ENCODE measurements at regions not wholly inside any gene's neighbourhood (a gene's known extent, or its start where the extent isn't known, plus 50 kb on each side); places are given as distances from the start of the nearest gene placed in this dataset.
"Not testable (repeated sequence)": the region's sequence is repeated elsewhere in the genome, so short reads cannot be mapped to it uniquely, and the experiment has no call there.

- no peak for DNase-seq
Observed at GRCh38 chr6:137655291-137655690, 161.1 kb upstream of the OLIG3 start.

GRCh38 chr6:137656735-137657134 lies 162.5 kb upstream of the OLIG3 start:
- DNase-seq = no peak

- DNase-seq = no peak
Observed at GRCh38 chr6:137657351-137657911, 163.2 kb upstream of the OLIG3 start.

DNA sequence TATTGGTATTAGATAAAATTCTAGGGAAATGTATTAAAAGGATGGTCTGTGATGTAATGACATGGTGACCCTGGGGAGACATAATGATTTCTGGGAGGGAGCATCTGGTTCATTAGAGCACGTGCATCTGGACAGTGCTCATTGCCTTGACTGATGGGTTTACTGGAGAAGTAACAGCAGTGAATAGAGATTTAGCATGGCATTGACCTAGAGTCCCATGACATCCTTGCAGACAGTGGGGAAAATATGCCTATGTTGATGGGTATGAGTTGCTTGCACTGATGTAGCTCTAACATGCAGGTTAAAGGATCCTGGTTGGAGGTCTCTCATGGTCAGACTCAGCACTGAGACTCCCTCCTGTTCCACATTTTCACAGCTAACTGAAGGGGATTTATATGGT lies 164.1 kb upstream of the OLIG3 start:
- DNase-seq = no peak

- no peak for DNase-seq
Observed at GRCh38 chr6:137659871-137660270, 165.7 kb upstream of the OLIG3 start.

DNA sequence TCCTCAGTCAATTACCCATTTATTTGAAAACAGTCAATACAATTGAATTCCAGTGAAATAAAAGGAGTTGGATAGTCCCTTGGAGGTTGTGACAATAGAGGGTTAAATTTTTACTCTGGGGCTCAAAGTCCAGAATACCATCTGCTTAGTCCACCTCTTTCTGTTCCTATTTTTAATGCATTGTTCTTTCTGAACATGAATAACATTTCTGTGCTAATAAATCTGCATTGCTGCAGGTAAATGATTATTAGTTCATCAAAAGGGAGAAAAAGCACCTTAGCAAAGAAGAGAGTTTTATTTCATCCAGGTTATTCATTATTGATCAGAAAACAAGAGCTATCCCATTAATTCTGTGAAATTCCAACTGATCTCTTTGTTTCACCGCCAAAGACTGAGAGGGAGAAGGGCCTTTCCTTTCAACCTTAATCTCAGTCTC lies 166.1 kb upstream of the OLIG3 start:
- no peak for DNase-seq

GRCh38 chr6:137661601-137662000 lies 167.4 kb upstream of the OLIG3 start:
- DNase-seq = no peak

GRCh38 chr6:137664183-137664582 lies 170.0 kb upstream of the OLIG3 start:
- no peak for DNase-seq

DNA sequence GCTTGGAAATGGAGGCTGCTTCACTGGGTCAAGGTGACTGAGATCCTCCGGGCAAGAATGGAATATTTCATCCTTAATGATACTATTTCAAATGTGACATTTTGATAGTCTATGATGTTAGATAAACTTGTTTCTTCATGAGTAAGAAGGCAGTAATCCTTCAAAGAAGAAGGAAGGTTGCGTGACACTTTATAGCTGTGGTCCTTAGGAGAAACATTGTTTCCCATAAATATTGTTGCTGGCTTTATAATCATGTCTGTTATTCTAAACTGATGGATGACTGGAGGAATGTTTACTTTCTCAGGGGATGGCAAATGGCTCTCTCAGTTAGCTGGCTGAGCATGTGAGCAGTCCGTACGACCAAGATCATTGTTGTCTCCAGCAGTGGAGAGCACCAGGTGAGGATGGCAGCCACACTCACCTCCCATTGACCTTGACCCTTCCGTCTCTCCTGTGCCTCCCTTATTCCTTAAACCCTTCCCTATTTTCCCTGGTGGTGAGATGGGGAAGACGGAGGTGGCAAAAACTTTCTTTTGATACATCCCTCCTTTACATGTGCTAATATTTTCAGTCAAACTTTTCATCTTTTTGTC lies 171.2 kb upstream of the OLIG3 start:
- no peak for DNase-seq

DNA sequence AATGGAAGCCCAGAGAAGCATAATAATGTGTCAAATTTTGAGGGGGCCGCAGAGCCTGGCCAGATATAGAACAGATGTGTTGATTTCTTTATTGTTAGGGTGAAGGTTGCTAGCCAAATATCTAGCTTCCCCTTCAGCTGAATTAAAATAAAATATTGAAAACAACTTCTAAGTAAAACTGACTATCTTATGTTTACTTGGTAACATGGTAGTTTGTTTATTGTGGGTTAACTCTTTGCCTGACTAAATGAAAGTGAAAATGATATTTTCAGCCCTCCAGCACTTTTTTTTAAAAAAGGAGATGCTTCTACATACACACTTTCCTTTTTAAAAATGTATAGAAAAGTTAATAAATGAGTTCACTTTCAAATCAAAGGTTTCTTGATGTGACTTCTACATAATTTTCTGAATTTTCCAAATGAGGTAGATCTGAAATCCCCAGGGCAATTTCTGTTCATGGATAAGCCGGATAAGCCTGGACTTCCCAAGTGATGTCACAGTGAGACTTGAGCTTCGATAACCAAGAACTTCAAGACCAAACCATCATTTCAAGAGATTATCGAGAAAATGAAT lies 172.1 kb upstream of the OLIG3 start:
- DNase-seq = no peak

- no peak for DNase-seq
Observed at GRCh38 chr6:137673603-137674002, 179.4 kb upstream of the OLIG3 start.

DNA sequence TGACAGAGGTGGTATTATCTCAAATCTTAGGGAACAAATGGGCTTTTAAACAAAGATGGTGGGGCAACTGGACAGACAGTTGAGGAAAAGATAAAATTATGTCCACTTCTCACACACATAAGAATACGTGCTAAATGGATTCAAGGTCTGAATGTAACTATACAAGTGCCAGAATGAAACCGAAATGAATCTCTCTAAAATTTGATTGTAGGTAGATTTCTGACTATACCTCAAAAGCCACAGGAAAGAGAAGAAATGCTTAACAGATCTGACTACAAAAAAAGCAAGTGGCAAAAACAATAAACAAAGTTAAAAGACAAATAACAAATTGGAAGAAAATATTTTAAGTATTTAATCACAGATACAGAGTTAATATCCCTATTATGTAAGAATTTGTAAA lies 182.7 kb upstream of the OLIG3 start:
- no peak for DNase-seq

DNA sequence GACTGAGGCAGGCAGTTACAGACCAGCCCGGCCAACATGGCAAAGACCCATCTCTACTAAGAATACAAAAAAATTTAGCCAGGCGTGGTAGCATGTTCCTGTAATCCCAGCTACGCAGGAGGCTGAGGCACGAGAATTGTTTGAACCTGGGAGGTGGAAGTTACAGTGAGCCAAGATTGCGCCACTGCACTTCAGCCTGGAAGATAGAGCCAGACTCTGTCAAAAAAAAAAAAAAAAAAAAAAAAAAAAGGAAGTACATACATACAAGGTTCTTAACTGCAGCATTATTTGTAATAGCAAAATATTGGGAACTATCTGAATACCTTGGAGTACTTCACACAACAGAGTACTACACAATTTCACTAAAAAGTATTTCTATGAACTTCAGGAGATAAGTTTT lies 183.5 kb upstream of the OLIG3 start:
- peak in 3 of 56 donors; percentile 3 to 10 (median 6) for DNase-seq

DNA sequence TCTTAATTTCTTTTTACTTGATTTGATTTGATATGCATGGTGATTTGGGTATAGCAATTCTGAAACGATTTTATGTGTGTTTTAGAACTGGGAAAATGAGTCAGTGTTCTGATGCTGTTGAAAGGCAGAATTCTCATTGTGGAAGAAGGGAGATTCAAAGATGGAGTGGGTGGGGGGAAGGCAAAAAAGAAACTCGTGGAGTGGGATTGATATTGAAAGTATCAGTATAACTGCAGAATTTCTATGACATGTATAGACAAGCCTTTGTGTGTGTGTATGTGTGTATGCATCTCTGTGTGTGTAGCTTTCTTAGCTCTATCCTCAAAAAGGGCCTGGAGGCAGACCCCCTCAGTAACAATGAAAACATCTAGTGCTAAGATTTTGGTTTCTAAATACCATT lies 184.3 kb upstream of the OLIG3 start:
- no peak for DNase-seq

DNA sequence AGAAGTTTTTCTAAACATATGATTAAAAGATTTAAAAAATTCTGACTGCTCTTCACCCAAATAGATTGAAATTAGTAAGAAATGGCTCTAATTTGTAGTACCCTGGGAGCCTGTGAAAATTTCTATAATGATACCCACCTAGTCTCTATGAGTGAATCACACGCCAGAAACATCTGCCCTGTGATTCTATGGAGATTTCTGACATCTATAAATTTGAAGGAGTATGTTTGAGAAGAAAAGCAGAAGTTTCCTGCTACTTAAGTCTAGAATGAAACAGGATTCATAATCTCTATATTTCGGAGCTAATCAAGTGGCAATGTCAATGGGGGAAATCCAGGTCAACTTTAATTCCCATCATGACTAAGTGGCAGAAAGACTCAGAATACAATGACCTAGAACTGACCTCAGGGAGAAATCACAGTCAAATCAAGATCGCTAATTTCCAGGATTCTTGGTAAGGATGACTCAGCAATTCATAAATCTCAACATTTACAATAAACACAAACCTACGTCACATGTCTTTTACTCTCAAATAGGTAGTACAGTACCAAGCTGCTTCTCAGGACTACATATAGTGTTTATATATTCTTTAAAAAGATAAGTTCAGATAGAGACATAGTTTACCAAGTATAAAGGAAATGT lies 186.2 kb upstream of the TNFAIP3 start:
- no peak for DNase-seq

GRCh38 chr6:137681445-137682009 lies 185.5 kb upstream of the TNFAIP3 start:
- DNase-seq = no peak

DNA sequence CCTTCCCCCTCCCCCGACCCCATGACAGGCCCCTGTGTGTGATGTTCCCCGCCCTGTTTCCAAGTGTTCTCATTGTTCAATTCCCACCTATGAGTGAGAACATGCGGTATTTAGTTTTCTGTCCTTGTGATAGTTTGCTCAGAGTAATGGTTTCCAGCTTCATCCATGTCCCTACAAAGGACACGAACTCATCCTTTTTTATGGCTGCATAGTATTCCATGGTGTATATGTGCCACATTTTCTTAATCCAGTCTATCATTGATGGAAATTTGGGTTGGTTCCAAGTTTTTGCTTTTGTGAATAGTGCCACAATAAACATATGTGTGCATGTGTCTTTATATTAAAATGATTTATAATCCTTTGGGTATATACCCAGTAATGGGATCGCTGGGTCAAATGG lies 184.4 kb upstream of the TNFAIP3 start:
- not testable (repeated sequence) for DNase-seq

- DNase-seq = no peak
Observed at GRCh38 chr6:137683916-137684315, 183.1 kb upstream of the TNFAIP3 start.

- no peak for DNase-seq
Observed at GRCh38 chr6:137685798-137686375, 181.2 kb upstream of the TNFAIP3 start.

- DNase-seq = no peak
Observed at GRCh38 chr6:137687818-137688217, 179.2 kb upstream of the TNFAIP3 start.

DNA sequence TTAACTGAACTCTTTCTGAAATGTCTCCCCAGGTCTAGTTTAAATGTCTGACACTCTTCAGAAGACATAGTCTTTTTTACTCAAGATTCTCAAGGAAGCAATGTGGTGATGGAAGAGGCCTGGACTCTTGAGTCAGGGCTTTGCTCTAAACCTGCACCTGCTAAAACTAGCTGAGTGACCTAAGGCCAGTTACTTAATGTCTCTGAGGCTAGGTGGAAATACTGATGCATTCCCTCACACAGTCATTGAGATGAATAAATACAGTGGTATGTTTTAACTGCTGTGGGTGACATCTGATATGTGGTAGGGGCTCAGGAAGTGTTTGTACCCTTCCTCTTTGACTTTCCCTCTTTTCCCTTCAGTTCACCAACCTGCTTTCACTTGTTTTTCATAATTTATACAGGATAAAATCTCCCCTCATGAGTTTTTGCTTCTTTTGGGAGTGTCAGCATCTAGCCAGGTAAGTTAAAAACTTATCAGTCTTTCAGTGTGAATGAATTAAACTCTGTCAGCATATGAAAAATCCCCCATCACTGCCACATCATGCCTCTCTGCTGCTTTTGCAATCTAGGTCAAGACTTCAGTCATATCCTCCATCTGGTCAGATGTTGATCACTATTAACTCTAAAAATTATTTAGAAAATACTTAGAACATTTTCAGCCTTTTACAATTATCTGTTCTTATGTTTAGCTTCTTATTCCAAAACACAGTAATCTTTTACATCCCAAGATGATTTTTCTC lies 178.7 kb upstream of the TNFAIP3 start:
- DNase-seq = no peak

All from amygdala (tissue), 56 donors.